ENCODE measurements at regions not wholly inside any gene's neighbourhood (a gene's known extent, or its start where the extent isn't known, plus 50 kb on each side); places are given as distances from the start of the nearest gene placed in this dataset.

DNA sequence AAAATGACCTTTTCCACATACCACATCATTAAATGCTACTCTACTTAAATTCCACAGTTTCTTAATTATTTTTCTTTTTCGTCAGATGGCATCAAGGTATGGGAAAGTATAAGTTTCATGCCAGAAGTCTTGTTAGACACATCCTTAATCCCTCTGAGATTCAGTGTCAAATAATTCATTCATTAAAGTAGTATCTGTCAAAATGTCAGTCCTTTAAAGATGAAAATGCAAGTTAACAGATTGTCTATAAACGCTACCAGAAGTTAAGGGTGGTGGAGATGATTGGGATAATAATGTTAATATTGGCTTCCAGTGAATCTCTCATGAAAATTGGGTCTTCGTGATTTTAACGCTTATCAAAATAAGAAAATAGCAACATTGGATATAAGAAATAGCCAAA is 504.2 kb upstream of the LINC00305 start:
- TF ChIP-seq, protein P1, sequence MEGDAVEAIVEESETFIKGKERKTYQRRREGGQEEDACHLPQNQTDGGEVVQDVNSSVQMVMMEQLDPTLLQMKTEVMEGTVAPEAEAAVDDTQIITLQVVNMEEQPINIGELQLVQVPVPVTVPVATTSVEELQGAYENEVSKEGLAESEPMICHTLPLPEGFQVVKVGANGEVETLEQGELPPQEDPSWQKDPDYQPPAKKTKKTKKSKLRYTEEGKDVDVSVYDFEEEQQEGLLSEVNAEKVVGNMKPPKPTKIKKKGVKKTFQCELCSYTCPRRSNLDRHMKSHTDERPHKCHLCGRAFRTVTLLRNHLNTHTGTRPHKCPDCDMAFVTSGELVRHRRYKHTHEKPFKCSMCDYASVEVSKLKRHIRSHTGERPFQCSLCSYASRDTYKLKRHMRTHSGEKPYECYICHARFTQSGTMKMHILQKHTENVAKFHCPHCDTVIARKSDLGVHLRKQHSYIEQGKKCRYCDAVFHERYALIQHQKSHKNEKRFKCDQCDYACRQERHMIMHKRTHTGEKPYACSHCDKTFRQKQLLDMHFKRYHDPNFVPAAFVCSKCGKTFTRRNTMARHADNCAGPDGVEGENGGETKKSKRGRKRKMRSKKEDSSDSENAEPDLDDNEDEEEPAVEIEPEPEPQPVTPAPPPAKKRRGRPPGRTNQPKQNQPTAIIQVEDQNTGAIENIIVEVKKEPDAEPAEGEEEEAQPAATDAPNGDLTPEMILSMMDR (IDR thresholded peaks at IDR 0.05; ENCODE audit: low read depth, low read length, poor library complexity, severe bottlenecking), result no peak
- no peak for TF ChIP-seq EZH2phosphoT487 (IDR thresholded peaks at IDR 0.05; ENCODE audit: borderline replicate concordance, low read length)
